GM12878 (cell line): ENCODE measurements at regions not wholly inside any gene's neighbourhood (a gene's known extent, or its start where the extent isn't known, plus 50 kb on each side); places are given as distances from the start of the nearest gene placed in this dataset.

Experiments used
- ATAC-seq: fragments of 200-7000 bp; cut with Tn5 transposase; 3 replicates; pipeline ENCODE4 v1.9.1; 2020; ENCODE audit warnings: mild to moderate bottlenecking, moderate library complexity
- BruUV-seq: library from RNA; stranded (reverse); fragments of 400-500 nt; replicated peaks from 2 replicates; lab custom pipeline; 2021; lab: Mats Ljungman, UMichigan
- CTCF ChIA-PET: fragments of 300-600 bp; sonication (Branson Sonifier 250); formaldehyde crosslinking; extraction: SDS; loops from one replicate; lab custom pipeline; 2021; ENCODE audit warnings: inconsistent platforms; lab: Yijun Ruan, JAX
- POLR2A ChIA-PET: fragments of 350-600 bp; formaldehyde crosslinking; extraction: SDS; loops from one replicate; lab custom pipeline; 2021; ENCODE audit warnings: inconsistent platforms; lab: Charles Lee
- RAD21 ChIA-PET: fragments of 300-600 bp; sonication (Branson Sonifier 250); formaldehyde crosslinking; loops from one replicate; lab custom pipeline; 2023; ENCODE audit warnings: antibody characterized with exemption; ENCODE audit not compliant: unreplicated experiment; lab: Charles Lee
- SMC1A ChIA-PET: fragments of 300-600 bp; sonication (Branson Sonifier 250); formaldehyde crosslinking; loops from one replicate; lab custom pipeline; 2023; ENCODE audit not compliant: unreplicated experiment, uncharacterized antibody; lab: Charles Lee
- DNase-seq: peaks from one replicate; pipeline ENCODE4 v3.0.0-alpha.2; 2011; ENCODE audit warnings: low read depth, low spot score
- FAIRE-seq: peaks from 3 replicates; lab custom pipeline; 2011; peaks lifted over from hg19 to GRCh38; lab: Jason Lieb, UNC
- H2AFZ ChIP-seq: 2 replicates; pipeline ENCODE4 v1.6.0; 2011; ENCODE audit warnings: low read depth, low read length, control low read depth; ENCODE audit not compliant: control insufficient read depth
- H3K27ac ChIP-seq: 2 replicates; pipeline ENCODE4 v1.5.1; 2011; ENCODE audit warnings: control low read depth; ENCODE audit not compliant: control insufficient read depth, insufficient read depth
- H3K27me3 ChIP-seq, 2 experiments: replicated peaks in 1 of 2; 2 replicates each; pipeline versions ENCODE4 v1.6.0 to v1.6.1; 2011; ENCODE audit warnings: low read length in 1 of 2; ENCODE audit not compliant: control insufficient read depth in 2 of 2, insufficient read depth in 2 of 2
- H3K36me3 ChIP-seq, 2 experiments: 2 replicates each; pipeline ENCODE4 v1.5.1; 2011; ENCODE audit warnings: low read length in 1 of 2; ENCODE audit not compliant: control insufficient read depth in 2 of 2, insufficient read depth in 2 of 2
- H3K4me1 ChIP-seq: 2 replicates; pipeline ENCODE4 v1.6.1; 2011; ENCODE audit warnings: mild to moderate bottlenecking, low read length, moderate library complexity, mixed read lengths; ENCODE audit not compliant: control insufficient read depth, insufficient read depth
- H3K4me2 ChIP-seq: 2 replicates; pipeline ENCODE4 v1.6.0; 2011; ENCODE audit warnings: control low read depth; ENCODE audit not compliant: control insufficient read depth, insufficient read depth
- H3K4me3 ChIP-seq: fragments of 200-600 bp; sonication (generic); 2 replicates; pipeline ENCODE4 v1.5.1; 2016
- H3K79me2 ChIP-seq: 2 replicates; pipeline ENCODE4 v1.6.0; 2011; ENCODE audit warnings: low read length; ENCODE audit not compliant: control insufficient read depth, insufficient read depth
- H3K9ac ChIP-seq: 2 replicates; pipeline ENCODE4 v1.8.0; 2011; ENCODE audit warnings: low read length, control low read depth, mixed read lengths; ENCODE audit not compliant: control insufficient read depth, insufficient read depth
- H3K9me3 ChIP-seq: replicated peaks from 3 replicates; pipeline ENCODE4 v1.5.1; 2011; ENCODE audit warnings: mild to moderate bottlenecking, low read length; ENCODE audit not compliant: control insufficient read depth, insufficient read depth
- H4K20me1 ChIP-seq: 2 replicates; pipeline ENCODE4 v1.6.0; 2011; ENCODE audit not compliant: control insufficient read depth, insufficient read depth
- BCL11A ChIP-seq: IDR thresholded peaks from 2 replicates; pipeline ENCODE4 v1.6.1; 2011; ENCODE audit warnings: low read depth, low read length
- CHD4 ChIP-seq: fragments of 200-600 bp; sonication (generic); IDR thresholded peaks from 2 replicates; pipeline ENCODE4 v1.6.1; 2016; ENCODE audit warnings: mild to moderate bottlenecking
- CREM ChIP-seq: IDR thresholded peaks from 2 replicates; pipeline ENCODE4 v1.6.1; 2014; ENCODE audit warnings: antibody characterized with exemption, low read depth
- PKNOX1 ChIP-seq: fragments of 450-650 bp; IDR thresholded peaks from 2 replicates; pipeline ENCODE4 v1.6.1; 2016; ENCODE audit warnings: mild to moderate bottlenecking
- POLR2A ChIP-seq: IDR thresholded peaks from 2 replicates; pipeline ENCODE4 v1.6.1; 2011; ENCODE audit warnings: low read depth, mild to moderate bottlenecking, low read length
- SMC3 ChIP-seq: IDR thresholded peaks from 2 replicates; pipeline ENCODE4 v1.6.1; 2011; ENCODE audit warnings: low read length, improper control_type of control experiment, borderline replicate concordance
- TCF7 ChIP-seq: IDR thresholded peaks from 2 replicates; pipeline ENCODE4 v1.6.1; 2014; ENCODE audit warnings: antibody characterized with exemption, borderline replicate concordance
- WRNIP1 ChIP-seq: IDR thresholded peaks from 2 replicates; pipeline ENCODE4 v1.6.1; 2011; ENCODE audit warnings: low read depth, low read length, improper control_type of control experiment, borderline replicate concordance
- ZBED1 ChIP-seq: IDR thresholded peaks from 2 replicates; pipeline ENCODE4 v1.6.1; 2016; ENCODE audit warnings: borderline replicate concordance
- ZBTB11 ChIP-seq: fragments of 450-650 bp; formaldehyde crosslinking; IDR thresholded peaks from 2 replicates; pipeline ENCODE4 v1.5.0; 2022; ENCODE audit warnings: mild to moderate bottlenecking, missing genetic modification characterization
- WGBS: methylation state at CpG from one replicate; pipeline ENCODE4 v1.1.6; 2016; ENCODE audit warnings: low lambda C conversion rate; ENCODE audit not compliant: insufficient replicate concordance, insufficient coverage; ENCODE audit errors: missing lambda C conversion rate; 5-methylcytosine and 5-hydroxymethylcytosine counted together
- in situ Hi-C: fragments of 300-500 bp; cut with MboI; formaldehyde crosslinking; loops from 9 replicates; pipeline ENCODE4 v1.14.3; 2018; ENCODE audit warnings: mixed read lengths
- intact Hi-C: fragments of 100-400 bp; cut with micrococcal nuclease; formaldehyde crosslinking; loops from one replicate; pipeline ENCODE4 v1.14.2; 2022; ENCODE audit not compliant: unreplicated experiment

- Histone ChIP-seq H3K36me3 (no peaks in the 10 kb centered on the region), H2AFZ (no peak overlapping the region; the same call in 1 of the 2 replicates), H3K27me3 (no peaks in the 10 kb centered on the region), H3K27ac (no peak overlapping the region), H3K9me3 (no peaks in the 10 kb centered on the region)
- WGBS: 29% methylated on average over 4 of the region's 4 CpGs
- CTCF ChIA-PET: no interaction called here
- in situ Hi-C loops: no loop called here
- DNase-seq: no peak
- no peak for TF ChIP-seq BCL11A
- TF ChIP-seq PKNOX1: peak; percentile 47; the same call in 1 of the 2 replicates
- TF ChIP-seq, all 136 proteins: peak for 1
- ChIA-PET SMC1A (interaction anchor here (0.7 kb wide), 1 partner anchor 555 kb away, joined by 3 read pairs; no protein-coding TSS in a partner anchor), RAD21 (interaction anchor here (1.0 kb wide), 1 partner anchor 24 kb away, joined by 3 read pairs; no protein-coding TSS in a partner anchor), POLR2A (no interaction called here)
- no peak overlapping the region for H3K4me3 ChIP-seq
- no peaks in the 10 kb centered on the region for H3K79me2 ChIP-seq
- FAIRE-seq: no peak
- H4K20me1 ChIP-seq: no peaks in the 10 kb centered on the region
- H3K9ac ChIP-seq: no peak overlapping the region
- BruUV-seq: no TSS peak
- H3K4me2 ChIP-seq: no peak overlapping the region
- H3K4me1 ChIP-seq: no peaks in the 10 kb centered on the region
- intact Hi-C loops: no loop called here
- ATAC-seq: peak; percentile 79
These were observed 488.7 kb upstream of the ACVR2A start for GRCh38 chr2:147356157-147356556.

- H4K20me1 ChIP-seq: no peaks in the 10 kb centered on the region
- no peak overlapping the region; the same call in 1 of the 2 replicates for H2AFZ ChIP-seq
- no peaks in the 10 kb centered on the region for H3K79me2 ChIP-seq
- H3K9me3 ChIP-seq: no peaks in the 10 kb centered on the region
- RAD21 ChIA-PET: interaction anchor here (1.0 kb wide), 1 partner anchor 24 kb away, joined by 3 read pairs; no protein-coding TSS in a partner anchor
- no peak overlapping the region for H3K4me2 ChIP-seq
- no peak overlapping the region for H3K27ac ChIP-seq
- DNase-seq (no peak), ATAC-seq (no peak), FAIRE-seq (no peak)
- no peaks in the 10 kb centered on the region for H3K4me1 ChIP-seq
- intact Hi-C loops (no loop called here), in situ Hi-C loops (no loop called here)
- H3K27me3 ChIP-seq: no peaks in the 10 kb centered on the region
- no peak overlapping the region for H3K4me3 ChIP-seq
- CTCF ChIA-PET: interaction anchor here (0.7 kb wide), 1 partner anchor 955 kb away, joined by 3 read pairs; no protein-coding TSS in a partner anchor
- WGBS: 95% methylated on average over 3 of the region's 4 CpGs
- POLR2A ChIA-PET: no interaction called here
- no peaks in the 10 kb centered on the region for H3K36me3 ChIP-seq
- SMC1A ChIA-PET: interaction anchor here (0.7 kb wide), 1 partner anchor 555 kb away, joined by 3 read pairs; no protein-coding TSS in a partner anchor
- H3K9ac ChIP-seq: no peak overlapping the region
- BruUV-seq: no TSS peak
- TF ChIP-seq ZBED1 (no peak), SMC3 (no peak), POLR2A (no peak), TCF7 (no peak), ZBTB11 (CRISPR knock-in tag) (no peak), WRNIP1 (no peak), CREM (no peak), CHD4 (no peak)
These were observed 489.1 kb upstream of the ACVR2A start for GRCh38 chr2:147355706-147356105.
